SJCRH30 (cell line): ENCODE measurements at regions not wholly inside any gene's neighbourhood (a gene's known extent, or its start where the extent isn't known, plus 50 kb on each side); places are given as distances from the start of the nearest gene placed in this dataset.
"Not testable (repeated sequence)": the region's sequence is repeated elsewhere in the genome, so short reads cannot be mapped to it uniquely, and the experiment has no call there.

Experiments used
- DNase-seq, 2 experiments: peaks; one replicate each; pipeline ENCODE4 v3.0.0-alpha.2; 2015 to 2020
- H3K27ac ChIP-seq: fragments of 250-450 bp; sonication (Bioruptor Pico); 2 replicates; pipeline ENCODE4 v1.5.1; 2020; ENCODE audit warnings: mild to moderate bottlenecking, moderate library complexity
- H3K27me3 ChIP-seq: fragments of 250-450 bp; sonication (Bioruptor Pico); 2 replicates; pipeline ENCODE4 v1.5.1; 2020; ENCODE audit warnings: mild to moderate bottlenecking, moderate library complexity
- H3K36me3 ChIP-seq: fragments of 250-450 bp; sonication (Bioruptor Pico); 2 replicates; pipeline ENCODE4 v1.5.1; 2020; ENCODE audit warnings: mild to moderate bottlenecking, moderate library complexity
- H3K4me1 ChIP-seq: fragments of 250-450 bp; sonication (Bioruptor Pico); 2 replicates; pipeline ENCODE4 v1.5.1; 2020; ENCODE audit warnings: mild to moderate bottlenecking, moderate library complexity
- H3K4me3 ChIP-seq: fragments of 250-450 bp; sonication (Bioruptor Pico); 2 replicates; pipeline ENCODE4 v1.5.1; 2020; ENCODE audit warnings: mild to moderate bottlenecking, moderate library complexity
- H3K9me3 ChIP-seq: fragments of 250-450 bp; sonication (Bioruptor Pico); replicated peaks from 2 replicates; pipeline ENCODE4 v1.5.1; 2020; ENCODE audit warnings: mild to moderate bottlenecking, moderate library complexity

DNA sequence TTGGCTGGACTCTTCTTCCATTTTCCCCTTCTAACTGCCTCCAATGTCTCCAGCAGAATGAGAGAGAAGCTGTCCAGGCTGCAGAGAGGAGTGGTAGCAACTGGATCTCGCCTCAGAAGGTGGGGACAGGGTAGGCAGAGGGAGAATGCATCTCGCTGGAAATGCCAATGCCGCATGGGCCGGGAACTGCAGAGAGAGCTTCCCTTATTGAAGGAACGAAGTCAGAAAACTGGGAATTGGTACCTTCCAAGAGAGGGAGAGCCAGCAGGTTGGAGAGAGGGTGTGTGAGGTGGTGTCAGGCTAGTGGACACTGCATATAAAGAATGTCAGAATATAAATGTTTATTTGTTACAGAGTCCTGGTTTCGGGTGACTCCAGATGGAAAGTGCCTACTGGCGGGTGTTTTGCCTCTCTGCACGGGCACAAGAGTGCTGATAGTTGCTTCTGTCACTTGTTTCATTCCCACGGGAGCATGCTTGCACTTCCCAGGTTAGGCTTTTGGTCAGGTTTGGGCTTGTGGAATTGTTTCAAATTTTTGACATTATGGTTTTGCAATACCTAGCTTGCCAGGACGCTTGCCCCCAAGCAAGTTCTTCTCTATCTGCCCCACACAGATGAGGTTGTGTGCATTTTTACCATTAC is 156.8 kb upstream of the STS start:
- no peak for DNase-seq
- Histone ChIP-seq H3K4me3 (no peak overlapping the region), H3K9me3 (no peaks in the 10 kb centered on the region)

DNA sequence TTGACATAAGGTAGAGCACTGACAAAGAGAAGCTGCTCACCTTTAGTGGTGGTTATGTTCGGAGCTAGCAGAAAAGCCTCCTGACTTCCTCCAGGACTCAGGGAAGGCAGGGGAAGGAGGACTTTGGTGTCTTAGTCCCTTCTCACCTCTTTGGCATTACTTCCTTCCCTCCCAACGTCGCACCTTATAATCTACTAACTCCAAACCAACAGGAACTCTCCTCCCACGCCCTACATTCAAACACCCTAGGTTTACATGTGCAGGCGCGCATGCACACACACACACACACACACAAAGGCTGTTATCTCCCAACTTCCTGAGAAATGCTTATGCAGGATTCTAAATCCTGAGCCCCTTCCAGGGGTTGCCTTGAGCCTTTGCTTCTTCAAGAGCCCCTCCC is 157.7 kb upstream of the STS start:
- no peak for DNase-seq
- Histone ChIP-seq H3K27me3 (no peaks in the 10 kb centered on the region), H3K36me3 (no peaks in the 10 kb centered on the region), H3K27ac (no peak overlapping the region), H3K9me3 (no peaks in the 10 kb centered on the region), H3K4me3 (no peak overlapping the region), H3K4me1 (no peaks in the 10 kb centered on the region)

More for the DNA sequence above, 156.8 kb upstream of the STS start:
- Histone ChIP-seq H3K27ac (no peak overlapping the region), H3K36me3 (no peaks in the 10 kb centered on the region), H3K4me1 (no peaks in the 10 kb centered on the region), H3K27me3 (no peaks in the 10 kb centered on the region)

GRCh38 chrX:6988694-6989093 is 158.8 kb upstream of the STS start:
- H3K36me3 ChIP-seq, H3K4me3 ChIP-seq, H3K4me1 ChIP-seq, H3K27ac ChIP-seq, H3K9me3 ChIP-seq, H3K27me3 ChIP-seq, DNase-seq: not testable (repeated sequence)

- no peaks in the 10 kb centered on the region for H3K4me1 ChIP-seq
- H3K36me3 ChIP-seq = no peaks in the 10 kb centered on the region
- H3K9me3 ChIP-seq = no peaks in the 10 kb centered on the region
- DNase-seq = no peak
- no peak overlapping the region for H3K27ac ChIP-seq
- no peaks in the 10 kb centered on the region for H3K27me3 ChIP-seq
- H3K4me3 ChIP-seq = no peak overlapping the region
These were observed 160.6 kb upstream of the STS start for GRCh38 chrX:6986915-6987314.

DNA sequence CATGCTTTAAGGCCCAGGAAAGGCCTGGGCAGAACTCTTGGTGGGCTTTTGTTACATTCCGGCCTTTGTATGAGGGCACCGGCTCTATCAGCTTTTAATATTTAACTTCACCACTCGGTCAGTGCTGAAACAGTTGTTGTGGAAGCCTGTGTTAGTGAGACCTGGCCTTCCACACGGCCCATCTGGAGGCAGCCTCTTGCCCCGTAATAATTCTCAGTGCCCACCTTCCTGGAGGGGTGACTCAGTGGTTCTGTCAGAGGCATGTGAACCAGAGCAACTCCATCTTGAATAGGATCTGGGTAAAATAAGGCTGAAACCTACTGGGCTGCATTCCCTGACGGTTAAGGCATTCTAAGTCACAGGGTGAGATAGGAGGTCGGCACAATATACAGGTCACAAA is 162.0 kb upstream of the STS start:
- Histone ChIP-seq H3K4me1 (no peaks in the 10 kb centered on the region), H3K36me3 (no peaks in the 10 kb centered on the region), H3K27ac (no peak overlapping the region), H3K9me3 (no peaks in the 10 kb centered on the region), H3K4me3 (no peak overlapping the region), H3K27me3 (no peaks in the 10 kb centered on the region)
- no peak for DNase-seq

DNA sequence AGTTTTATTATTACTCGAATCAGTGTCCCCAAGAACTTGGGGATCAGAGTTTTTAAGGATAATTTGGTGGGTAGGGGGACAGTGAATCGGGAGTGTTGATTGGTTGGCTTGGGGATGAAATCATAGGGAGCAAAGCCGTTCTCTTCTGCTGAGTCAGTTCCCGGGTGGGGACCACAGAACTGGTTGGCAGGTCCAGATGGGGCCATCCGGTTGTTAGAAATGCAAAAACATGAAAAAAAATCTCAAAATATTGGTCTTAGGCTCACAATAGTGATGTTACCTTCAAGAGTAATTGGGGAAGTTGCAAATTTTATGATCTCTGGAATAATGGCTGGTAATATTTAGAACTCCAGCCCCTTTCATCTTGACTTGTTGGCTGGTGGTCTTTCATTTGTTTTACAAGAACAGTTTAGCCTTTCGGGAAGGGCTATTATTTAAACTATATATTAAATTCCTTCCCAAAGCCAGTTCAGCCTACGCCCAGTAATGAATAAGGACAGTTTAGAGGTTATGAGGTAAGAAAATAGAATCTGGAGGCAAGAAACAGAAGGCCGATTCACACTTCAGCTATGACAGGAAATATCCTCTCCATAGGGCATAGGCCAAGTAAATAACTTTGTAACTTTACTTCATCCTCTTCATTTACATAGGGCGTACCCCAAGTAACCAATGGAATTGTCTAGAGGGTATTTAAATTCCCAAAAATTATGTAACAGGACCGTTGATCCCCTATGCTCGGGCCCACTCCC is 164.1 kb upstream of the STS start:
- H3K4me3 ChIP-seq = no peak overlapping the region
- no peaks in the 10 kb centered on the region for H3K27me3 ChIP-seq
- no peaks in the 10 kb centered on the region for H3K36me3 ChIP-seq
- no peaks in the 10 kb centered on the region for H3K9me3 ChIP-seq
- DNase-seq = no peak
- no peak overlapping the region for H3K27ac ChIP-seq
- H3K4me1 ChIP-seq = no peaks in the 10 kb centered on the region

GRCh38 chrX:6981718-6982406 is 165.7 kb upstream of the STS start:
- Histone ChIP-seq H3K4me1 (no peaks in the 10 kb centered on the region), H3K4me3 (no peak overlapping the region), H3K36me3 (no peaks in the 10 kb centered on the region), H3K9me3 (no peaks in the 10 kb centered on the region), H3K27ac (no peak overlapping the region), H3K27me3 (no peaks in the 10 kb centered on the region)
- DNase-seq = no peak

DNA sequence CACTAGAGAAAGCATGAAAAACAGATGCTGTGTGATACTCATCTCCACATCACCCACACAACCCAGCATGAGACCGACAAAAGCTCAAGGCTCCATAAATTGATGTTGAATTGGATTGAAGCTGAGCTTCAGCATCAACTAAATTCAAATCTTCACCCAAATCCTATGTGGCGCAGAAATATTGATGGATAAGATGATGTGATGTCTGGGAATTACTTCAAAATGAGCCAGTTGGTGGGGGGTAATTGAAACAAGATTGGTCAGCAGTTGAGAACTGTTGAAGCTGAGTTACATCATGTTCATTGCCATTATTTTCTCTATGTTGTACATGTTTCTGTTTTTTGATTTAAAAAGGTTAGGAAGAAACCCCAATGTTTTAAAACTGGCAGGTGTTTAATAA is 166.5 kb upstream of the STS start:
- no peak for DNase-seq
- H3K36me3 ChIP-seq = no peaks in the 10 kb centered on the region
- H3K27me3 ChIP-seq = no peaks in the 10 kb centered on the region
- H3K4me1 ChIP-seq = no peaks in the 10 kb centered on the region
- no peak overlapping the region for H3K4me3 ChIP-seq
- no peak overlapping the region for H3K27ac ChIP-seq
- H3K9me3 ChIP-seq = no peaks in the 10 kb centered on the region

GRCh38 chrX:6968231-6968630 is 179.3 kb upstream of the STS start:
- no peak for DNase-seq
- H3K4me3 ChIP-seq = no peak overlapping the region
- H3K27ac ChIP-seq = no peak overlapping the region
- H3K9me3 ChIP-seq = no peaks in the 10 kb centered on the region
- H3K4me1 ChIP-seq = no peaks in the 10 kb centered on the region
- H3K36me3 ChIP-seq = no peaks in the 10 kb centered on the region
- no peaks in the 10 kb centered on the region for H3K27me3 ChIP-seq

GRCh38 chrX:6965729-6966128 is 181.8 kb upstream of the STS start:
- H3K27me3 ChIP-seq = no peaks in the 10 kb centered on the region
- no peaks in the 10 kb centered on the region for H3K36me3 ChIP-seq
- DNase-seq = no peak
- no peak overlapping the region for H3K27ac ChIP-seq
- no peaks in the 10 kb centered on the region for H3K9me3 ChIP-seq
- no peak overlapping the region for H3K4me3 ChIP-seq
- H3K4me1 ChIP-seq = no peaks in the 10 kb centered on the region

- no peak for DNase-seq
- H3K4me3 ChIP-seq = no peak overlapping the region
- no peaks in the 10 kb centered on the region for H3K4me1 ChIP-seq
These were observed 185.5 kb upstream of the STS start for GRCh38 chrX:6962006-6962355.

DNA sequence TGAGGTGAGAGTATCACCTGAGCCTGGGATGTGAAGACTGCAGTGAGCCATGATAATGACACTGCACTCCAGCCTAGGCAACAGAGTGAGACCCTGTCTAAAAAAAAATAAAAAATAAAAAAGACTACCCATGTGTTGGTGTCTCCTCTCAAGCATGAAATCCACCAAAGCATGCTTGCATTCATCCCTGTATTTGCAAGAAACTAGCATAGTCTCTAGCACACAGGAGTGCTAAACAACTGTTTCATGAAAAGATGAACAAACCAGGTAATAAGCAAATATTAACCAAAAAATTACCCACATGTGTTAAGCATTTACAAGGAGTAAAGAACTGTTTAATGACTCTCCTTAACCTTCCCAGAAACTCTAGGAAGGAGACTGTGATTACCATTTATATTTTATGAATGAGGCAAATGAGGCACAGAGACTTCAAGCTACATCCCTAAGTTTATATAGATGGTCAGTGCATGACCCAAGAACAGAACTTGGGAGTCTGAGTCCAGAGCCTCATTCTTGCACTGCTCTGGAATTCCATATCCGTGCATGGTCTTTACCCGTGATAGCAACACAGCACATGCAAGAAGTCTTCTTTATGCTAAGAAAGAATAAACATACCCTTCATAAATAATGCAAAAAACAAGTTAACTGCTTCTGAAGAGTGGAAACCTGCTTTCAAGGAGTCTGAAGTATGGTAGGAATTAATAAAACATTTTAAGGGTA is 186.1 kb upstream of the STS start:
- no peaks in the 10 kb centered on the region for H3K4me1 ChIP-seq
- no peaks in the 10 kb centered on the region for H3K36me3 ChIP-seq
- H3K4me3 ChIP-seq = no peak overlapping the region
- no peaks in the 10 kb centered on the region for H3K27me3 ChIP-seq
- DNase-seq = no peak
- H3K9me3 ChIP-seq = no peaks in the 10 kb centered on the region
- no peak overlapping the region for H3K27ac ChIP-seq

More at GRCh38 chrX:6962006-6962355, 185.5 kb upstream of the STS start:
- Histone ChIP-seq H3K27ac (no peak overlapping the region), H3K9me3 (no peaks in the 10 kb centered on the region), H3K27me3 (no peaks in the 10 kb centered on the region), H3K36me3 (no peaks in the 10 kb centered on the region)

DNA sequence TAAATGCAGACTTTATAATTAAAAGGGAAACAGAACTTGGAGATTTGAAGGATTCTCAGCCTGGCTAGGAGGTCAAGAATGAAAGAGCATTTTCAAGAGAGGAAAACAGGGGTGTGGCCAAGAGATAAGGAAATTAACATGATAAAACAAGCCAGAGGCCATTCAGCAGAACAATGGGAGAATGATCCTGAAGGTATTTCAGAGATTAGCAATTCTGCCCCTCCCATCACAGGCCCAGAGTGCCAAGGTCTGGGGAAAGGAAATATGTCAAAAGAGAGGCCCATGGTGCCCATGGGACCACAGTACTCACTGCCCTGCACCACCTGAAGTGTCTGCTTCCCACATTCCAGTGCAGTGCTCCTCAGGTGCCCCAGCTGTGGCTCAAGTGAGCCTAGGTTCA is 188.5 kb upstream of the STS start:
- no peaks in the 10 kb centered on the region for H3K27me3 ChIP-seq
- no peaks in the 10 kb centered on the region for H3K36me3 ChIP-seq

GRCh38 chrX:6954836-6955235 is 192.7 kb upstream of the STS start:
- Histone ChIP-seq H3K27ac (no peak overlapping the region), H3K36me3 (no peaks in the 10 kb centered on the region), H3K4me3 (no peak overlapping the region), H3K27me3 (no peaks in the 10 kb centered on the region), H3K9me3 (no peaks in the 10 kb centered on the region), H3K4me1 (no peaks in the 10 kb centered on the region)
- DNase-seq = no peak

More for the DNA sequence above, 188.5 kb upstream of the STS start:
- Histone ChIP-seq H3K9me3 (no peaks in the 10 kb centered on the region), H3K4me1 (no peaks in the 10 kb centered on the region), H3K27ac (no peak overlapping the region), H3K4me3 (no peak overlapping the region)
- DNase-seq = no peak

DNA sequence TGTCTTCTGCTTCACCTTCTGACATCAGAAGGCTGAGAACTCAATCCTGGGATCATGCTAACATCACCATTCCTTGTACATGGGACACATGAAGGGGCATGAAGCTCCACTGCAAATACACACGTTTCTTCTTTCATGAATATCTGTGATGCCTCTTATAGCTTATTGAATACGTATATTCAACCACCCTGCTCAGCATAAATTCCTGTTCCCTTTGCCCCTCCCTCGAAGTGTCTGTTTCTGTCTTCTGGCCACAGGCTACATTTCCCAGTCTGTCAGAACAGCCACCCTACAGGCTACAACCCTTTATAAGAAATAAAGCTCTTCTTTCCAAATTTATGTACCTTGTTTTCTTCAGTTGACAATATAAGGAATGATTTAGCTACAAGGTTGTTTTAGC is 201.3 kb upstream of the STS start:
- H3K9me3 ChIP-seq = no peaks in the 10 kb centered on the region
- H3K27me3 ChIP-seq = no peaks in the 10 kb centered on the region
- no peak for DNase-seq
- no peak overlapping the region for H3K4me3 ChIP-seq
- no peaks in the 10 kb centered on the region for H3K36me3 ChIP-seq
- H3K4me1 ChIP-seq = no peaks in the 10 kb centered on the region
- no peak overlapping the region for H3K27ac ChIP-seq
